ENCODE measurements at regions not wholly inside any gene's neighbourhood (a gene's known extent, or its start where the extent isn't known, plus 50 kb on each side); places are given as distances from the start of the nearest gene placed in this dataset.

DNA sequence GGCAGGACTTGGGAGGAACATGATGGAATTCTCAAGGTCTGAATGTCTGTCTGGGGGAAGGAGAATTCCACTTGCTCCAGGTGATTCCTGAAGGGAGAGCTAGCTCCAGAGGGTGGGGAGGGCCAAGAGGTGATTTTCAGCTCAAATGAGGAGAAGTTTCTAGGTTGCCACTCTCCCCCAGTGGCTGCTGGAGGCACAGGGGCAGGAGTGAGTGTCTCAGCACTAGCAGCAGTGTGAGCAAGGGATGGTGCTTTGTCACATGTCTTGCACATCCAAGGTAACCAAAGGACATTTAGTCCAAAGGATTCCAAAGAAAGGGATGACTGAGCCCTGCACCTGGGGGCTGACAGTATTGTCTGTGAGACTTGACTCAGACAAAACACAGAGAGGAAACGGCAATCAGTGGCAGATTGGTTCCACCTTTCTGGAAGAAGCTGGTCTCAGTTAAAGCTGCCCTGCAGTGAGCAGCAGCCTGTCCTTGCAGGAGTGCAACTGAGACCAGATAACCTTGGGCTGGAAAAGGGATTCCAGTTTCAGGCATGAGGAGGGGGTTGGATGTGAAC, 51.2 kb upstream of the PCBD1 start:
- no peak for DNase-seq

DNA sequence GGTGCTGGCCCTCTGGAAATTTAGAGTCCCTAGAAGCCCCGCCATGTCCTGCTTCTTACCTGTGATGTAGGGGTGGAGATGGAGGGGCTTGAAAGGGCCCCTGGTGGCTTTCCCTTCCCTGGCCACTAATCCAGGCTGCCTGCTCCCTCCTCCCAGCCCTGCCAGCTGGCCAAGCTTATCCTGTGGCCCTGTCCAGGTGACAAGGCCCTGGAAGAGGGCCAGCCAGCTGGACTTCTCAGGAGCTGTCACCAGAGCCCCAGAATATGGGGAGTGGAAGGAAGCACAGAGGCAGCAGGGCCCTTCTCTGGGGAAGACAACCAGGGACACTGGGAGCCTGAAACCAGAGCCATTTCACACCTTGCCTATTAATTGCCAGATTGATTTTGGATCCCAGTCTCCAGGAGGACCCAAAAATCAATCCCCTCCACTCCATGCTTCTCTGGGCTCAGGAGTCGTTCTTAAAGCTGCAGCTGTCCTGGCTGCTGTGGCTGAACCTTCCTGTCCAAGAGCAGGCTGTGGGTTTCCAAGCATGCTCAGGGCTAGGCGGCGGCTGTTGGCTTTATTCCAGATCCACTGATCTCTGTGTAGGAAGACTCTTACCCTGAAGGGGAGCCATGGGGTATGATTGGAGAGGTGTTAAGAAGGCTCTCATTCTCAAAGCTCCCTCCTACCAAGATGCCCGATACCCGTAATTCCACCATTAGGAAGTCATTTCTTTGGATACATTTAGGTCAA, 52.6 kb upstream of the PCBD1 start:
- peak; percentile 88 for DNase-seq

DNA sequence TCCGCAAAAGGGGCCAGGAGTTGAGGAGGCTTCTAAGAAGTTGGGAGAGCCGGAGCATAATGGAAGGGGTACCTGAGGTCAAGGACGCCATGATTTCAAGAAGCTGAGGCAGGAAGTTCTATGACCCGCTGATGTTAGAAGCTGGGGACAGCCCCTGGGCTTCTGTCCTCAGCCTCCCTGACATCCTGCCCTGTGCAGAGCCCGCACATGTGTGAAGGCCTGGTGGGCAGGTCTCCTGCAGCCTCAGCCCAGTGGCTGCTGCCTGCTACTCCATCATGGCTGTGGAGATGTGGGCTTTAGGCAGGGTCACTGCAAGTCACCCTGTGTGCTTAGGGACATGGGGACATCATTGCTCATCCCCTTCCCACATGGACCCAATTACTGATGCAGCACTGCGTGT, 53.8 kb upstream of the PCBD1 start:
- no peak for DNase-seq

DNA sequence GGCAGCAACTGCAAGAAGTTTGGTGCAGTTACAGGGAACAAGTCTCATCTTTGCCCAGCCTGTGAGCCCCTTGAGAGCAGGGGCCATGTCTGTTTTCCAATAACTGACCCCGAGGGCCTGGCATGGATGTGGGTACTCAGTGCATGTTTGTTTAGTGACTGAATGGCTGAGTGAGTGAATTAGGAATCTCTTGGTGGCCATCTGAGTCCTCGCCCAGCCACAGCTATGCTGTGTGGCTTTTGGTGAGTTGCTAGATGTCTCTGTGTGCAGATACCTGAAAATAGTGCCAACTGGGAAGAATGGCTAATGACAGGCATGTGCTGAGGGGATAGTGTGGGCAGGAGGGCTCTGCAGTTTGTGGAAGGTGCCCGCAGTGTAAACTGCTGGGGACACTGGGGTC, 54.4 kb upstream of the PCBD1 start:
- DNase-seq, result no peak

GRCh38 chr10:70943249-70943648, 54.9 kb upstream of the PCBD1 start:
- no peak for DNase-seq

- DNase-seq, result no peak
These were observed 55.6 kb upstream of the PCBD1 start for GRCh38 chr10:70943841-70944466.

GRCh38 chr10:70950037-70950436, 61.7 kb upstream of the PCBD1 start:
- no peak for DNase-seq

DNA sequence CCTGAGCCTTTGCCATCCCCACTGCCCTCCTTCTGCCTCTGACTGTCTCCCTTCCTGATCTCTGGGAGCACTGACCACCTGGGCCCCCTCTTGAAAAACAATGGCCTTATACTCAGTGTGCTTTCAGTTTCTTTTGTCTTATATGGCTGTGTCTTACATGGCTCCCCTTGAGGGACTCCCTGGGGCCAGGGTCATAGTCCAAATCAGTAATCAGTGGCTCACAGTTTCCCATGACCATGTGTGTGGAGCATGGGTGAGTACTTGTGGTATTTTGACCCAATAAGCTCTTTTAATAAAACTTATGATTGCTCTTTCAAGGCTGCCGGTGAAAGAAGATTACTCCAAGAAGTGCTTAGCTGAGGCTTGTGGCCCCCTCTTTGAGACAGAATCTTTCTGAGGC, 62.4 kb upstream of the PCBD1 start:
- no peak for DNase-seq

GRCh38 chr10:70952401-70952800, 64.0 kb upstream of the PCBD1 start:
- peak; percentile 58 for DNase-seq

- no peak for DNase-seq
These were observed 64.6 kb upstream of the PCBD1 start for GRCh38 chr10:70952921-70953320.

DNA sequence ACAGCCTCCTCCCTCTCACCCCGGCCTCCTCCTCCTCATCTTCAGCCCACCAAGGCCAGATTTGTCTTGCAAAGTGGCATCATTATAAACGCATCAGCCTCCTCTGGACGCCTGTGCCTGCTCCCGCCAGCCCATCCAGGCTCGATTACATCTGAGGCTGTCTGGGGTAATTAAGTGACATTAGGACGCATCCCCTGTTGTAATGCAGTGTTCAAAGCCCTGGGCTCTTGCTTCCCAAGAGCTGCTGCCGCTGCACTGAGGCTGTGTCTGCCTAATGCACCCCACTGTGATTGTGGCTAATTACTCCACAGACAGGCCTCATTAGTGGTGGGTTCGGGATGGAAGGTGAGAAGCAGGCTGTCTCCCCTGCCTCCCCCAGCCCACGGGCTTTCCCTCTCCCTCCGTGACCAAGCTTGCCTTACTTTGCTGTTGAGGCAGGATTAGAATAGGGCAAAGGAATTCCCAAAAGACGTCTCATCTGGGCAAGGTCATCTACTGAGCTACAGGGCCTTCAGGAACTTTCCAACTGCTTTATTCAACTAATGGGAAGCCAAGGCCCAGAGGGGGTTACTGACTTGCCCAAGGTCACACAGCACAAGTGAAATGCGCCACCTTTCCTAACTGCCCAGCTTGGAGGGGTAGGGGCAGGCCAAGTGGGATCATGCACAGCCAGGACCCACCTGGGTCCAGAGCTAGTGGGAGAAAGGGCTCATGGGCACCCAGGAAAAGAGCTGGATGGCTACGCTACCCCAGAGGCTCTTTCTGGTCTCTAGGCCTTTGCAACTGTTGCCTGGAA, 66.2 kb upstream of the PCBD1 start:
- DNase-seq, result no peak

DNA sequence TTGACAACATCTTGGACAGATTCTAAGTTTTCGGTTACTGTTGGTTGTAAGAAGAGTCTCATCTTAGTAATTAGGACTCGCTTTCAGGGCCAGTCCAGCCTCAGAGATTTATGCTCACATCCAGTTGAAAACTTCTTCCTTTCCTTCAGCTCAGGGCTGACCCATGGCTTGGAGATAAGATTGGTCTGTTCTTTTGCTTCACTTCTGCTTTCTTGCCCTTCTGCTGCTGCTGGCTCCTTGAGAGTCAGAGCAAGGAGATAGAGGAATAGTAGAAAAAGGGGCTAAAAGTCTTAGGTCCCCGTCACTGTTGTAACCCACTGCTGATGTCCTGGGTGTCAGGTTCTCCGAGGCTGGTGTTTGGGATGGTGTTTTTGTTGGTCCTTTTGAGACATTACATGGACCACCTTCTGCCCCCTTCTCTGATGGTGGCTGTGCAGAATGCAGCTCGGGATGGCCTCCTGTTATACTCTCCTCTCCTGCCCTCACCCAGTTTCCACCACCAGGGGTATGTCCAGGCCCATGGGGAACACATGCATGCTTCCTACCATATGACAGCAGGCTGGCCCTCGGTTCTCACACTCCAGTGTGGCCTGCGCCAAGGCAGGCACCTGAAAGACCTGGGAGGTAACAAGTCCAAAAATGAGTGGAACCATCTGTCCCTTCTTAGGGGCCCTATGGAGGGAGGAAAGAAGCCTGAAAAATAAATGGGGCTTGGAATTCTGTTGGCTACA, 67.8 kb upstream of the PCBD1 start:
- no peak for DNase-seq

DNA sequence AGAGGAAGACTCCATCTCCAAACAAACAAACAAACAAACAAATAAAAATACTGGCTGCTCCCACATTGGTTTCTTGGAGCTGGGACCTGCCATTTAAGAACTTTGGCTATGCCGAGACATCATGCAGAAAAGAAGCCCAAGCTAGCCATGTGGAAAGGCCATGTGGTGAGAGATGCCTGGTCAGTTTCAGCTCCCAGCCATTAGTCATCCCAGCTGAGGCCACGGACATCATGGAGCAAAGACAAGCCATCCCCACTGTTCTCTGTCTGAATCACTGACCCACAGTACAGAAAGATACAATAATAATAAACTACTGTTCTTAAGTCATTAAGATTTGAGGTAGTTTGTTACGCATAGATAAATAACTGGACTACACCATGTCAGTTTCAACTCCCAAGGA, 70.0 kb upstream of the PCBD1 start:
- DNase-seq, result no peak

DNA sequence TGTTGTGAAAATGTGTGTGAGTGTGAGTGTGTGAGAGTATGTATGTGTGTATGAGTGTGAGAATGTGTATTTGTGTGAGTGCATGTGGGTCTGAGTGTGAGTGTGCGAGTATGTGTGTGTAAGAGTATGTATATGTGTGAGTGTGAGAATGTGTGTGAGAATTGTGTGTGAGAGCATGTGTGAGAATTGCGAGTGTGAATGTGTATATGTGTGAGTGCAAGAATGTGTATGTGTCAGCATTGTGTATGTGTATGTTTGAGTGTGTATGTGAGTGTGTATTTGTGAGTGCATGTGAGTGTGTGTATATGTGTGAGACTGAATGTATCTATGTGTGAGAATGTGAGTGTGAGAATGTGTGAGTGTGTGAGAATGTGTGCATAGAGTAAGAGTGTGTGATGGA, 72.0 kb upstream of the PCBD1 start:
- no peak for DNase-seq

GRCh38 chr10:70960783-70961570, 72.6 kb upstream of the PCBD1 start:
- DNase-seq, result no peak

DNA sequence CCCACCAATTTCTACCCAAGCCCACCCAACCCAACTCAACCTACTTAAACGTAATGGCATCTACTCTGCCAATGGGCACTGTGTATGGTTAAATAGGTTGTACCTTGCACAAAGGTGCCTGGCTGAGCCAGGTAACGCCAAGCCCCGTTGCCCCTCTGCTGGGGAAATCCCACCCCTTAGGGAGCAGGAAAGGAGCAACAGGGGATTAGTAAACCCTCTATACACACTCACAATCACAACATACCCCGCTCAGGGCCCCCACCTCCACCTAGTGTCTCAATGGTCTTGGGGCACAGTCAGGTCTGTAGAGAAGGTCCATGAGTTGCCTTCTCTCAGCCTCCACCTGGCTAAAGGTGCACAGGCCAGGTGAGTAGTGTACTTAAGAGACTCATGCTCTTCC, 74.3 kb upstream of the PCBD1 start:
- DNase-seq, result no peak

DNA sequence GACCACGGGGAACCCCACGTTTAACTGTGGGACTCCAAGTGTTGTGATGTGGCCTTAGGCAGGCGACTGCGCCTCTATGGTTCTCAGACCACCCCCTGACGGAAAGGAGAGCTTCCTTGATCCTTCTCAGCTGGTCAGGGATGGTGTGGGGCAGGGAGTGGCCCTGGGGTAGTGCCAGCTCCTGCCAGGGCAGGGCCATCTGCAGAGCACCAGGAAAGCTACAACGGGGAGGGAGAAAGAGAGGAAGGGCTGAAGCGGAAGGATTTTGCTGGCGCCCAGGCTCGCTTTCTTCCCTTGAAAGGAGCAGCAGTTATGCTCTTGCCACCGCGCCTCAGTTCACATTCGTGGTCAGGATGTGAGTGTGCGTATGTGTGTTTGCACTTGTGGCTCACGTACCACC, 74.9 kb upstream of the PCBD1 start:
- DNase-seq, result no peak

DNA sequence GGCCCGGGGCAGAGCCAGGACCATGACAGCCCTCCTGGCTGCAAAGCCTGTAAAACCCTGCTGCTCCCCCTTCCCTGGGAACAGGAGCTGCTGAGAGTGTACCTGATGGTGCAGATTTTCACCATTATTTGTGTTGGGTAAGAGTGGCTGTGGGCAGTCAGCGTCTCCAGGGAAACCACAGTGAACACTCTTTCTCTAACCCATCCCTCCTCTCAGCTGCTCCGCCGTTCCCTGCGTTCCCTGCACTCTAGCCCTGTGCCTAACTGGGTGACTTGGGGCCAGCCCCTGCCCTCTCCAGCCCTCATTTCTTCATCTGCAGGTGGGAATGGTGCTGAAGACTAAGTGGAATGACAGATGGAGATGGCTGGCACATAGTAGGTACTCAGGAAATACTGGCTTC, 75.9 kb upstream of the PCBD1 start:
- no peak for DNase-seq

GRCh38 chr10:70964881-70965280, 76.5 kb upstream of the PCBD1 start:
- DNase-seq, result no peak

DNA sequence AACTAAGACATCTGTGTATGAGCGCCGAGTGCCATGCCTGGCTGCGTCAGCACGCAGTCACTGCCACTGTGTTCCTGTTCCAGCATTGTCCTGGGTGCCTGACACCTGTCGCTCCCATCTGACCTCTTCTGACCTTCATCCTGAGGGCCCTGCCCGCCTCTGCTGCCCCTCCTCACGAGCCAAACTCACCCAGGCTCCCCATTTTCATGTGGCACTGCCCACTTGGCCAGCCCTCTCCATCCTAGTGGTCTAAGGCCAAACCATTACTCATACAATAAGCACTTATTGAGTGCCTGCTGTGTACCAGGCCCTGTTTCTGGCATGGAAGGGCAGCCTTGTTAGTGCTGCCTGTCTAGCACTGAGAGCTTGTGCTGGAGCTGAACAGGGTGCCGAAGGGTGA, 77.2 kb upstream of the PCBD1 start:
- no peak for DNase-seq

All from tongue (tissue), 1 donor.